ENCODE measurements at regions not wholly inside any gene's neighbourhood (a gene's known extent, or its start where the extent isn't known, plus 50 kb on each side); places are given as distances from the start of the nearest gene placed in this dataset.

DNA sequence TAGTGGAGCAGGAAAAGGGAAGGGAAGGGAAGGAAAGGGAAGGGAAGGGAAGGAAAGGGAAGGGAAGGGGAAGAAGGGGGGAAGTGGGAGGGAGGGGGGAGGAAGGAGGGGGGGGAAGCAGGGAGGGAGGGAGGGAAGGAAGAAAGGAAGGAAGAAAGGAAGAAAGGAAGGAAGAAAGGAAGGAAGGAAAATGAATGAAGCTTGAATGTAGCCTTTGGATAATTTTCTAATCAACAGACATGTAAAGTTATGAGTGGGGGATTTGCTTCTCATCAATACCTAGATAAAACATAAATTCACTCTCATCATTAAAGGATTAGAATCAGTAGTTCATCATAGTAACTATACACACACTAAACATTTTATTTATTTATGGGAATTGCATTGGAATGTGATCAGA is 446.9 kb upstream of the FAM241A start:
- Histone ChIP-seq H3K4me2 (ENCODE audit: control insufficient read depth, insufficient read depth) (no peak overlapping the region), H3K9ac (ENCODE audit: control insufficient read depth, insufficient read depth, low read length) (no peak overlapping the region), H3K79me2 (ENCODE audit: control insufficient read depth, insufficient read depth, low read length) (no peaks in the 10 kb centered on the region), H2AFZ (ENCODE audit: control insufficient read depth, low read depth, low read length) (no peak overlapping the region), H3K36me3 (ENCODE audit: control insufficient read depth in 2 of 2, insufficient read depth in 2 of 2, low read length in 1 of 2) (no peaks in the 10 kb centered on the region), H3K4me3 (no peak overlapping the region), H3K9me3 (replicated peaks; ENCODE audit: control insufficient read depth, insufficient read depth, low read length) (no peaks in the 10 kb centered on the region), H4K20me1 (ENCODE audit: control insufficient read depth, insufficient read depth) (no peaks in the 10 kb centered on the region), H3K27ac (ENCODE audit: control insufficient read depth, insufficient read depth) (no peak overlapping the region), H3K27me3 (replicated peaks in 1 of 2; ENCODE audit: control insufficient read depth in 2 of 2, insufficient read depth in 2 of 2, low read length in 1 of 2) (no peaks in the 10 kb centered on the region), H3K4me1 (ENCODE audit: control insufficient read depth, insufficient read depth, low read length) (no peaks in the 10 kb centered on the region)
- in situ Hi-C loops (cut with MboI) (no loop called here), intact Hi-C loops (cut with micrococcal nuclease; ENCODE audit: unreplicated experiment) (no loop called here)
- TF ChIP-seq ZBTB33 (IDR thresholded peaks at IDR 0.05) (no peak), RAD21 (IDR thresholded peaks at IDR 0.05; ENCODE audit: insufficient read depth, low read depth, low read length) (no peak), CHD1 (IDR thresholded peaks at IDR 0.05; ENCODE audit: low read depth, low read length) (no peak), TCF7 (IDR thresholded peaks at IDR 0.05; ENCODE audit: borderline replicate concordance) (no peak), SUPT20H (IDR thresholded peaks at IDR 0.05; ENCODE audit: borderline replicate concordance, control insufficient read depth, low read depth, low read length) (no peak), CBX3 (IDR thresholded peaks at IDR 0.05; ENCODE audit: borderline replicate concordance, low read depth) (no peak), IKZF1 (conservative IDR thresholded peaks at IDR 0.05) (no peak), RB1 (IDR thresholded peaks at IDR 0.05; ENCODE audit: borderline replicate concordance) (no peak), E2F8 (IDR thresholded peaks at IDR 0.05; ENCODE audit: low read depth, partially characterized antibody) (no peak), IKZF2 (IDR thresholded peaks at IDR 0.05) (no peak), CUX1 (IDR thresholded peaks at IDR 0.05; ENCODE audit: insufficient replicate concordance, low read depth, low read length) (no peak)
- TF ChIP-seq, protein P1, sequence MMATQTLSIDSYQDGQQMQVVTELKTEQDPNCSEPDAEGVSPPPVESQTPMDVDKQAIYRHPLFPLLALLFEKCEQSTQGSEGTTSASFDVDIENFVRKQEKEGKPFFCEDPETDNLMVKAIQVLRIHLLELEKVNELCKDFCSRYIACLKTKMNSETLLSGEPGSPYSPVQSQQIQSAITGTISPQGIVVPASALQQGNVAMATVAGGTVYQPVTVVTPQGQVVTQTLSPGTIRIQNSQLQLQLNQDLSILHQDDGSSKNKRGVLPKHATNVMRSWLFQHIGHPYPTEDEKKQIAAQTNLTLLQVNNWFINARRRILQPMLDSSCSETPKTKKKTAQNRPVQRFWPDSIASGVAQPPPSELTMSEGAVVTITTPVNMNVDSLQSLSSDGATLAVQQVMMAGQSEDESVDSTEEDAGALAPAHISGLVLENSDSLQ (IDR thresholded peaks at IDR 0.05) = no peak
- ATAC-seq (no peak), FAIRE-seq (no peak), DNase-seq (ENCODE audit: low read depth, low spot score) (no peak)
- RAD21 ChIA-PET (ENCODE audit: unreplicated experiment) = no interaction called here
- POLR2A ChIA-PET = no interaction called here
- CTCF ChIA-PET = no interaction called here
- no TSS peak for BruUV-seq (replicated peaks)
- SMC1A ChIA-PET (ENCODE audit: uncharacterized antibody, unreplicated experiment) = no interaction called here
